ENCODE measurements at regions not wholly inside any gene's neighbourhood (a gene's known extent, or its start where the extent isn't known, plus 50 kb on each side); places are given as distances from the start of the nearest gene placed in this dataset.

- Histone ChIP-seq H3K4me2 (ENCODE audit: insufficient read depth, low read length) (peak overlapping the region; percentile 17), H3K9me3 (ENCODE audit: low read depth, low read length) (no peaks in the 10 kb centered on the region), H3K36me3 (ENCODE audit: insufficient read depth, low read length) (no peaks in the 10 kb centered on the region), H2AFZ (ENCODE audit: low read length) (no peak overlapping the region), H3K4me1 (ENCODE audit: insufficient read depth, low read length) (peaks cover 10% of the 10 kb centered on the region), H3K27me3 (ENCODE audit: insufficient read depth, low read length) (no peaks in the 10 kb centered on the region), H3K27ac (ENCODE audit: low read depth, low read length) (peak overlapping the region; percentile 67), H3K4me3 (ENCODE audit: insufficient read depth, low read length) (no peak overlapping the region), H4K20me1 (ENCODE audit: insufficient read depth, low read length) (no peaks in the 10 kb centered on the region), H3K79me2 (ENCODE audit: insufficient read depth, low read length) (no peaks in the 10 kb centered on the region)
- peak; percentile 83 for DNase-seq (ENCODE audit: insufficient read length, low spot score, missing footprints)
- no peak for TF ChIP-seq CTCF (IDR thresholded peaks at IDR 0.05; ENCODE audit: extremely low read depth, low read depth, low read length)
Measured at GRCh38 chr1:221816899-221817298, 75.0 kb upstream of the DUSP10 start.

- no peaks in the 10 kb centered on the region for H3K79me2 ChIP-seq (ENCODE audit: insufficient read depth, low read length)
- TF ChIP-seq CTCF (IDR thresholded peaks at IDR 0.05; ENCODE audit: extremely low read depth, low read depth, low read length) = no peak
- H3K4me1 ChIP-seq (ENCODE audit: insufficient read depth, low read length) = peaks cover 13% of the 10 kb centered on the region
- no peaks in the 10 kb centered on the region for H3K36me3 ChIP-seq (ENCODE audit: insufficient read depth, low read length)
- no peak overlapping the region for H3K27ac ChIP-seq (ENCODE audit: low read depth, low read length)
- no peak overlapping the region for H3K4me2 ChIP-seq (ENCODE audit: insufficient read depth, low read length)
- H4K20me1 ChIP-seq (ENCODE audit: insufficient read depth, low read length) = no peaks in the 10 kb centered on the region
- no peaks in the 10 kb centered on the region for H3K27me3 ChIP-seq (ENCODE audit: insufficient read depth, low read length)
- no peak overlapping the region for H3K4me3 ChIP-seq (ENCODE audit: insufficient read depth, low read length)
- H2AFZ ChIP-seq (ENCODE audit: low read length) = no peak overlapping the region
- DNase-seq (ENCODE audit: insufficient read length, low spot score, missing footprints) = no peak
- H3K9me3 ChIP-seq (ENCODE audit: low read depth, low read length) = no peaks in the 10 kb centered on the region
Measured at GRCh38 chr1:221815660-221816059, 73.8 kb upstream of the DUSP10 start.

GRCh38 chr1:221813887-221814286 is 72.0 kb upstream of the DUSP10 start:
- H3K36me3 ChIP-seq (ENCODE audit: insufficient read depth, low read length) = no peaks in the 10 kb centered on the region
- DNase-seq (ENCODE audit: insufficient read length, low spot score, missing footprints) = no peak
- H4K20me1 ChIP-seq (ENCODE audit: insufficient read depth, low read length) = no peaks in the 10 kb centered on the region
- no peak overlapping the region for H2AFZ ChIP-seq (ENCODE audit: low read length)
- no peak for TF ChIP-seq CTCF (IDR thresholded peaks at IDR 0.05; ENCODE audit: extremely low read depth, low read depth, low read length)
- no peak overlapping the region for H3K4me2 ChIP-seq (ENCODE audit: insufficient read depth, low read length)
- peaks cover 23% of the 10 kb centered on the region for H3K4me1 ChIP-seq (ENCODE audit: insufficient read depth, low read length)
- H3K79me2 ChIP-seq (ENCODE audit: insufficient read depth, low read length) = no peaks in the 10 kb centered on the region
- H3K27ac ChIP-seq (ENCODE audit: low read depth, low read length) = no peak overlapping the region
- H3K27me3 ChIP-seq (ENCODE audit: insufficient read depth, low read length) = no peaks in the 10 kb centered on the region
- no peaks in the 10 kb centered on the region for H3K9me3 ChIP-seq (ENCODE audit: low read depth, low read length)
- H3K4me3 ChIP-seq (ENCODE audit: insufficient read depth, low read length) = no peak overlapping the region

GRCh38 chr1:221812905-221813597 is 71.2 kb upstream of the DUSP10 start:
- no peaks in the 10 kb centered on the region for H3K27me3 ChIP-seq (ENCODE audit: insufficient read depth, low read length)
- no peaks in the 10 kb centered on the region for H4K20me1 ChIP-seq (ENCODE audit: insufficient read depth, low read length)
- H2AFZ ChIP-seq (ENCODE audit: low read length) = no peak overlapping the region
- H3K9me3 ChIP-seq (ENCODE audit: low read depth, low read length) = no peaks in the 10 kb centered on the region
- TF ChIP-seq CTCF (IDR thresholded peaks at IDR 0.05; ENCODE audit: extremely low read depth, low read depth, low read length) = no peak
- peaks cover 23% of the 10 kb centered on the region for H3K4me1 ChIP-seq (ENCODE audit: insufficient read depth, low read length)
- DNase-seq (ENCODE audit: insufficient read length, low spot score, missing footprints) = no peak
- no peak overlapping the region for H3K4me3 ChIP-seq (ENCODE audit: insufficient read depth, low read length)
- H3K36me3 ChIP-seq (ENCODE audit: insufficient read depth, low read length) = no peaks in the 10 kb centered on the region
- H3K79me2 ChIP-seq (ENCODE audit: insufficient read depth, low read length) = no peaks in the 10 kb centered on the region
- no peak overlapping the region for H3K27ac ChIP-seq (ENCODE audit: low read depth, low read length)
- H3K4me2 ChIP-seq (ENCODE audit: insufficient read depth, low read length) = no peak overlapping the region
